Left cardiac atrium (tissue), 4 donors: ENCODE measurements at regions not wholly inside any gene's neighbourhood (a gene's known extent, or its start where the extent isn't known, plus 50 kb on each side); places are given as distances from the start of the nearest gene placed in this dataset.
"Not testable (repeated sequence)": the region's sequence is repeated elsewhere in the genome, so short reads cannot be mapped to it uniquely, and the experiment has no call there.

ENCODE experiments used
- ATAC-seq, 2 donors: fragments of 200-7000 bp; cut with Tn5 transposase; one replicate each; pipeline ENCODE4 v1.9.1; 2020; ENCODE audit warnings: mild to moderate bottlenecking in 2 of 2, moderate library complexity in 2 of 2
- DNase-seq: peaks from one replicate; pipeline ENCODE4 v3.0.0-alpha.2; 2020
- intact Hi-C, 2 donors: fragments of 100-400 bp; cut with DNase I; formaldehyde crosslinking; loops; one replicate each; pipeline versions ENCODE4 v1.14.1 to v1.15.1; 2022 to 2023
- donor health status: DM: no; HTN: yes; CAD: no.
- donor health status: DM: no; HTN: yes; CAD: no; lungs with severe emphysema.
- donor health status: DM: yes; HTN: yes; CAD: no.
- donor health status: Dilated cardiomyopathy.

DNA sequence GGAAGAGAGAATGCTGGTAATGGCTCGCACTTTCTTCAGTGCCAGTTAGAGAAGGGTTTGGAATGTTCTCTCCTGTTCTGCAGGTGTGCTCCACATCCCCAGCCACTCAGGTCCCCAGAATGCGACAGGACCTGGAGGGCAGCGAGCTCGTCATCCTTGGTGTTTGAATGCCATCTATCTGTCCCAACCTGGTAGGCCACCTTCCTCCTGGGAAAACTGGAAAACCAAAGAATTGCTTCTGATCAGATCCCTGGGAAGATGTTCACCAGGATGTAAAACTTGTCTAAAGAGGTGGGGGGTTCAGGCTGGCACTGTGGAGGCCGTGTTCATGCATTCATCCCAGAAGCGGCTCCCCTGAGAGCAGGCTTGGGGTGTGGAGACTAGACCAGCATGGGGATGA is 379.5 kb downstream of the GLRX3 start:
- intact Hi-C loops, result no loop called here
- ATAC-seq (no peak), DNase-seq (no peak)

DNA sequence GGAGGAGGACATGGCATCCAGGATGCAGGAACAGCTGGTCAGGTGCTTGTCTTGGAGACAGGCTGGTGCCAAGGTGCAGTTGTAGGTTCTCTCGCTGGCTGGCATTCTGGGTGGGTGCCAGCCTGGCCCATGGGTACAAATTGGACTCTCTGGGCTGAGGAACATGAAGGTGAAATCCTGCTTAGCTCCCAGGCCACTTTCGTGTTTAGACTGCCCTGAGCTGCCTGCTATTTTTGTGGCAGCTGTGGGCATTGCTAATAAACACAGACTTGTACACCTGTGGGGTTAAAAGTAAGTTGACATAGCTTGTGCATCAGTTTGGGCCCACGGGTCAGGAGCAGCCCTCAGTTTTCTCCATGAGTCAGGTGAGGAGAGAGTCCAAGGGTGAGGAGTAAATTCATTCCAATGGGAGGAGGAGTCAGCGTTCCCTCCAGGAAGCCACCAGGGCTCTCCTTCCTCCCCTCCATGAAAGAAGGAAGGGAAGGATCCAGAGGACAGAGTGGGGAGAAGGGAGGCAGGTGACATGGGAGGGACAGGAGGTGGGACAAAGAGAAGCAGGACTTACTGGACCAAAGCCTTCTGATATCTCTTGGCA is 380.0 kb downstream of the GLRX3 start:
- intact Hi-C loops, result no loop called here
- no peak for DNase-seq
- no peak for ATAC-seq

DNA sequence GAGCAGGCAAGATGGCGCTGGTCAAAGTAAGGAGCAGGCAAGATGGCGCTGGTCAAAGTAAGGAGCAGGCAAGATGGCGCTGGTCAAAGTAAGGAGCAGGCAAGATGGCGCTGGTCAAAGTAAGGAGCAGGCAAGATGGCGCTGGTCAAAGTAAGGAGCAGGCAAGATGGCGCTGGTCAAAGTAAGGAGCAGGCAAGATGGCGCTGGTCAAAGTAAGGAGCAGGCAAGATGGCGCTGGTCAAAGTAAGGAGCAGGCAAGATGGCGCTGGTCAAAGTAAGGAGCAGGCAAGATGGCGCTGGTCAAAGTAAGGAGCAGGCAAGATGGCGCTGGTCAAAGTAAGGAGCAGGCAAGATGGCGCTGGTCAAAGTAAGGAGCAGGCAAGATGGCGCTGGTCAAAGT is 382.7 kb downstream of the GLRX3 start:
- intact Hi-C loops, DNase-seq, ATAC-seq: not testable (repeated sequence)

DNA sequence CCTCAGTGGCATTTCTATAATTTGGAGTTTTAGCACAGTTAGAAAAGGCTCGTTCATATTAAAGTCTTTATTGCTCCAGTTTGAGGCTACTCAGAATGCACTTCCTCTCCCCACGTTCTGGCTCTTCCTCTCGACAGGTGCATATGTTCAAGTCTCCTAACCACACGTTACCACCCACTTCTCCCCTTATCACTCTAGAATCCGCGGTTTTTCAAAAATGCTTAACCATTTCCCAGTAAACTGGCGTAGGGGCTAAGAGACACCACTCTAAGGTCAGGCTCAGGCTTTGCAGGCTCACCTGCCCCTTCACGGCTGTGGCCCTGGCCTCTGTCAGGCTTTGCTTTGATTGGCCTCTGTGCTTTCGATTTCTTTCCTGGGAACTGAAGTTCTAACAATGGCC is 383.6 kb downstream of the GLRX3 start:
- no peak for ATAC-seq
- intact Hi-C loops, result no loop called here

DNA sequence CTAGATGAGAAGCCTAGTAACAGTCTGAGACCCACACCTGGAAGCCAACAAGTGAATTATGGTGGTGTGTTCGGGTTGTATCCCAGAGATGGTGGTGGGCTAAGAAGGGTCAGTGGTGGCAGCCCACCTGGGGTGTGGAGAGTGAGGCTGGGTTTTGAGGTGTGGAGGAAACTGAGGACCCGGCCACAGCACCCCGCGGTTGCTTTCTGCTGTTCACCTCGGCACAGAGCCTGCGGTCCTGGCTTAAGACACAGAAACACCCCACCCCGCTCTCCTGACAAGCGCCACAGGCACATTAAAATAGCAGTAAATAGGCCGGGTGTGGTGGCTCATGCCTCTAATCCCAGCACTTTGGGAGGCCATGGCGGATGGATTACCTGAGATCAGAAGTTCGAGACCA is 395.1 kb downstream of the GLRX3 start:
- DNase-seq (no peak), ATAC-seq (no peak)
- intact Hi-C loops, result no loop called here

More for the DNA sequence above, 383.6 kb downstream of the GLRX3 start:
- DNase-seq, result no peak

DNA sequence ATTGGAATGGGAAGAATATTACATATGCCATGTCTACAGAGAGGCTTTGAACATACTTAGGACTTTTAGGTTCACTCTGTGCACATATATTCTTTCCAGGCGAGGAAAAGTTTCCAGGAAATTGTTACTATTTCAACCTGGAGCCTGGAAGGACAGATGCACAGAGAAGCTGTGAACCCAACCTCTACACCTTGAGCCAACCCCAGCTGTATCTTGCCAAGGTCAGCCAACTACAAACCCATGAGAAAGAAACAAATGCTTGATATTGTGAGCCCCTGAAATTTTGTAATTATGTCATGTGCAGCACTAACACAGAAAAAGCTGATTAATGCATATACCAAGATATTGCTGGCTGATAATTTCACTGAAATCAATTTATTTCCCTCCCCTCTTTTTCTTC is 404.9 kb downstream of the GLRX3 start:
- DNase-seq, result no peak
- intact Hi-C loops, result no loop called here
- ATAC-seq, result no peak

DNA sequence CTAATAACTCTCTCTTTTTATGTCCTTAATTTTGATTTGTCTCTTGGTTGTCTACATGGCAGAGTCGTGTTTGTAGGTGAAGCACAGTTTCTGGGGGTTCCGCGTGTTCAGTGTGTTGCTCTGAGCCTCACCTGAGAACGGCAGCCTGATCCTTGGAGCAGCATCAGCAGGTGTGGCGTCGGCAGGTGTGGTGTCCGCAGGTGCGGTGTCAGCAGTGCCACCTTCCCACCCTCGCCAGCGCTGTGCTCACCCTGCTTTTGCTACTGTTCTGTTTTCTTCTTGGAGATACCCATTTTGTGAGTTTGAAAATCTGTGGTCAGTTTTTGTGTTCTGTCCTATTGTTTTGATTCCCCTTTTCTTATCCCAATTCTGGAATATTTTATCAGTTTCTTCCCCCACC is 406.6 kb downstream of the GLRX3 start:
- intact Hi-C loops, result no loop called here
- ATAC-seq (no peak), DNase-seq (no peak)

DNA sequence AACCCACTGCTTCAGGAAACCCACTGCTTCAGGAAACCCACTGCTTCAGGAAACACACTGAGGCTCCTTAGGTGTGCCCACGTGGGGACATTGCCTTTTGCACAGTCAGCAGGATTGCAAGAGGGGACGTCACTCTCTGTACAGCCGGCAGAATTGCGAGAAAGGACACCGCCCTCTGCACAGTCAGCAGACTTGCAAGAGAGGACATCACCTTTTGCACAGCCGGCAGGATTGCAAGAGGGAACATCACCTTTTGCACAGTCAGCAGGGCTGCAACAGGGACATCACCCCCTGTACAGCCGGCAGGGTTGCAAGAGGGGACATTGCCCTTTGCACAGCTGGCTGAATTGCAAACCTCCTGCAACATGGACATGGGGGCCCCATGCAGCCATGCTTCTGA is 407.6 kb downstream of the GLRX3 start:
- intact Hi-C loops, result no loop called here
- ATAC-seq (no peak), DNase-seq (no peak)

DNA sequence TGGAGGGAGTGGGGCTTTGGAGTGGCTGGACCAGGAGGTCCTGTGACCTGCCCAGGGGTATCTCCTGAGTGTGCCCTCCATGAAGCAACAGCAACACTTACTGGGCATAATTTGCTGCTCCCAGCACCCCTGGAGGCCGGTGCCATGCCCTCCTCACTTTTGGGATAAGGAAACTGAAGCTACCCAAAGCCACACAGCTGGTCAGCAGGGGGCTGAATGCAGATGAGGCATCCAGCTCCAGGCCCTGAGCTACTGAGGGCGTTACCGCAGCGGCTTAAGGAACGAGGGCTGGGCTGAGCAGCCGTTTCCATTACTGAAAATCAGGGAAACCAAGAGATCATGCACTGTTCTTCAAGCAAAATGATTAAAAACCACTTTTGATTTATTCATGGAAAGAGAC is 408.9 kb downstream of the GLRX3 start:
- no peak for ATAC-seq
- no peak for DNase-seq
- intact Hi-C loops, result no loop called here

DNA sequence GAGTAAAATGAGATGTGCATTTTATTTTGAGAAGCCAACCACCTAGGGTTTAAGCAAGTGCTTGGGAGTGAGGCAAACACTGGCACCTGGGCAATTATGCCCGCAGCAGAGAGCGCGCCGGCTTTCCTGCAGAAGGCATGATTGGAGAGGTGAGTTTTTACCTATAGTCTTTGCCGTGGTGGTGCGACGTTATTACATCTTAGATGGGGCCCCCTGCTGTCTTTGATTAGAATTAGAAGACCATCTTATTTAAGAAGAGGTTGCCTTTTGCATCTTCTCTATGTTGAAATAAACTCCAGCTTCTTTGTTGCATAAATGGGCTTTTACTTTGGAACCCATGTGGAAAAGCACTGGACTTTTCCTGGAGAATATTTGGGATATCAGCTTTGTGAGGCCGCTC is 409.5 kb downstream of the GLRX3 start:
- ATAC-seq (no peak), DNase-seq (no peak)
- intact Hi-C loops, result no loop called here

DNA sequence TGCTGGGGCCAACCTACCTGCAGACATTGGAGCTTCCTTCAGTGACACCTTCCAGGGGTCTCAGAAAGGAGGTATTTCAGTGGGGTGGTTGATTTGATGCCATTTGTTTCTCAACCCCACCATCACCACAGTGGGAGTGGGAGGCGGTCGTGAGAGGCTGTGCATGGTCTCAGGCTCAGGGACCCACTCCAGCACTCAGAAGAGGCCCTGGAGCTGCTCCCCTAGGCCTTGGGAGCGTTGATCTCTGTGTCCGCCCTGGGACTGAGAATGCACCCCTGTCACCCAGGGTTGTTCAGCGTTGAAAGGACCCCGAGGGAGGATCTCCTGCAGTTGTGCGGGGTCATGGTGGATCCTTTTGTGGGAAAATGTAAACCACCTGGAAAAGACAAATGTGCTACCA is 410.6 kb downstream of the GLRX3 start:
- DNase-seq (no peak), ATAC-seq (no peak)
- intact Hi-C loops, result no loop called here

DNA sequence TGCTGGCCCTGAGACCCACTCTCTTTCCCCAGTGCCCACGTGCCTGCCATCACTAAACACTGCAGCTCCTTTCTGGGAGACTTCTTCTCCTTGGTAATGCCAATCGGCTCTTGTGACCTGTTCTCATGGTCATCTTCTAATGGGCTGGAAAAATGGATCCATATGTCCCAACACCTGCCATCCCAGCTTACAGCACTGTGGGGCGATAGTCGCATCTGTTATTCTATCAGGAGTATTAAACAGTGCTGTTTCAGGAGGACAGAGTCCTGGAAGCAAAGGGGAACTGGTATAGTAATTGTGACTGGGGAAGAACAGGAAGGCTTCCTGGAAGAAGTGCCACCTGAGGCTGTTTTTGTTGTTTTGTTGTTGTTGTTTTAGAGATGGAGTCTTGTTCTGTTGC is 411.2 kb downstream of the GLRX3 start:
- ATAC-seq (no peak), DNase-seq (no peak)
- intact Hi-C loops, result no loop called here

DNA sequence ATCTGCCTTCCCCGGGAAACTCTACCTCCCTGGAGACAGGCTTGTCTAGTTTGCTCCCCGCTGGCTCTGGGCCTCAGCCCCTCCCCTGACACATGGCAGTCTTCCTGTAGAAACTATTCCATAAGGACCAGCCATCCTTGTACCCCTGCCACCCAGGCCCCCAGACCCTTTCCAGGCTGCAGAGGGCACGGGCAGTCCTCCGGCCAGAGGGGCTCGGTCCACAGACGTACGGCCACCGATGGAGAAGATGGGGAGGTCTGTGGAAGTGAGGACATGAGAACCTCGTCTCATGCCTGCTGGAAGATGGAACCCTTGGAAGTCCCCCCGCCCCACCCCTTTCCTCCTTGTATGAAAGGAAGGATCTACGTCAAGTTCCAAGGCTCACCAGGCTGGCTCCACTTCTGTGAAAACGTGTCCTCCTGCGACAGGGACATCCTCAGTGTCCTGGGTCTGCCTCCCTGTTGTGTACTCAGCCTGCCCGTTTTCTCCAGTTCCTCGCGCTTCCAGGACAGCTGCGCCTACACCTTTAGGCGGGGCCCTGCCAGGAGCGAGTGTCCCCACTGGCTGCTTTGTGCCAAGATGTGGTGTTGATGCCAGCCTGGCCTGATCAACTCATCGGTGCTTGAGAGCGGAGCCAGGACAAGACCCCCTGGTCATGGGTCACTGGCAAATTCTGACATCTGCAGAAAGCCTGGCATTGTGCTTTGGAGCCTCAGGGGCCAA is 414.9 kb downstream of the GLRX3 start:
- intact Hi-C loops, result no loop called here
- DNase-seq (no peak), ATAC-seq (no peak)

DNA sequence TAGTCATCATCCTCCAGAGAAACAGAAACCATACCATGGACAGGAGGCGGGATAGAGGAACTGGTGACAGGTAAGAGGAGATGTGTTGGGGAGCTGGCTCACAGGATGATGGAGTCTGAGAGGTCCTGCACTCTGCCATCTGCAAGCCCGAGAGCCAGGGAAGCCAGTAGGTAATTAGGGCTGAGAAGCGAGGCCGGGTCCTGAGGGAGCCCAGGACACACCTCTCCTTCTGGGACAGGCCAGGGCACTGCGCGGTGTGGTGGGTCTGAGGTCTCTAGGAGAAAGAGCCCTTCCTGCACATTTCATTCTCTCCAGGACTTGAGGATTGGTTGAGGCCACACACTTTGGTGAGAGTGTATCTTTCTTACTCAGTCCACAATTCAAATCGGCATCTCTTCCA is 415.5 kb downstream of the GLRX3 start:
- intact Hi-C loops, result no loop called here
- ATAC-seq, result no peak
- no peak for DNase-seq

DNA sequence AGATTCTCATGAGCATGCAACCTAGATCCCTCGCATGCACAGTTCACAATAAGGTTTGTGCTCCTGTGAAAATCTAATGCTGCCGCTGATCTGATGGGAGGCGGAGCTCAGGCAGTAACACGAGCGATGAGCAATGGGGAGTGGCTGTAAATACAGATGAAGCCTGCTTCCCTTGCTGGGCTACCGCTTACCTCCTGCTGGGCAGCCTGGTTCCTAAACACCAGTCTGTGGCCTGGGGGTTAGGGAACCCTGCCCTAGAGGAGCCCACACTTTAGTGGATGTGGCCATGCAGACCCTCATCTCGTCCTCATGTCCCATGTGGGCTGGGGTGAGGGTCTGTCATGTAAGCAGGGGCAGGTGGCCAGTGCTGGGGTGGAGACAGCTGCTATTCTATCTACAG is 417.6 kb downstream of the GLRX3 start:
- intact Hi-C loops, result no loop called here
- no peak for DNase-seq
- no peak for ATAC-seq

DNA sequence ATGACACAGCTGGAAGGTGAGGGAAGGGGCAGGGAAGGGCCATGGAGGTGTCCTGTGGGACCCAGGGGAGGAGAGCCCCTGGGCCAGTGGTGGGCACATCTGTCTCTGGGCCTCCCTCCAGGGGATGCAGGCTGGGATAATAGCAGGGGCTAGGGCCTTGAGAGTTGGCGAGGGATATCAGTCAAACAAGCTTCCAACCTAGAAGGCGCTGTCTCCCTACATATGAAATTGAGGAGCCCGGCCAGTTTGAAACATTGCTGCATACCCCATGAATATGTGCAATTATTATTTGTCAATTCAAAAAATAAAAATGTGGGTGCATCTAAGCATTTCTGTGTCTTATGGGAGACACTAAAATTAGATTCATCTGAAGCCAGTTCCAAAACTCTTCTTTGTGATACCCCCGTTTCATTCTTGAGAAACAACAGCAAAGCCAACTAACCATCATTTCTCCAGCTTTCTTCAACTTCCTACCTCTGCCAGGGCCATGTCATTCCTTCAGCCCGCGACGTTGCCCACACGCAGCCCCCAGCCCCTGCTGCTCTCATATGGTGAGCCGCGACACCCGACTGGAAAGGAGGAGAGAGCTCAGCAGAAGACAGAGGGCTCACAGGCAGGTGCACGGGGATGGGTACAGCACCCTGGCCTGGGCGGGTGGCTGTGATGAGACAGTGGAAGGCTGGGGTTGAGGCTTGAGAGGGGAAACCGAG is 418.7 kb downstream of the GLRX3 start:
- ATAC-seq, result no peak
- DNase-seq, result no peak
- intact Hi-C loops, result no loop called here

DNA sequence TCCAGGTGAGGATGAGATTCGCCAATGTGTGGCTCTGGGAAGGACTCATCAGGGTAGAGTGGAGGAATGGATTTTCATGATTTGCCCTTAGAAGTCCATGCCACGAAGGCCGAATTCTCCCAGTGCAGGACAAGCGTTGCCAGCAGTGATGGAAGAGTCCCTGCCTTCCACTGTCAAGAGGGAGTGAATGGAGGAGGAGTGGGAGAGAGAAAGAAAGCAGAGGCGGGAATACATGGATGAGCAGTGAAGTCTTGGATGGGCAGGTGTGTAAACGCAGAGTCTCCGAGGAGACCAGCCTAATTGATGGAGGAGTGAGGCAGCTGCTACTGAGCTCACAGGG is 419.2 kb downstream of the GLRX3 start:
- intact Hi-C loops, result no loop called here
- ATAC-seq (no peak), DNase-seq (no peak)

DNA sequence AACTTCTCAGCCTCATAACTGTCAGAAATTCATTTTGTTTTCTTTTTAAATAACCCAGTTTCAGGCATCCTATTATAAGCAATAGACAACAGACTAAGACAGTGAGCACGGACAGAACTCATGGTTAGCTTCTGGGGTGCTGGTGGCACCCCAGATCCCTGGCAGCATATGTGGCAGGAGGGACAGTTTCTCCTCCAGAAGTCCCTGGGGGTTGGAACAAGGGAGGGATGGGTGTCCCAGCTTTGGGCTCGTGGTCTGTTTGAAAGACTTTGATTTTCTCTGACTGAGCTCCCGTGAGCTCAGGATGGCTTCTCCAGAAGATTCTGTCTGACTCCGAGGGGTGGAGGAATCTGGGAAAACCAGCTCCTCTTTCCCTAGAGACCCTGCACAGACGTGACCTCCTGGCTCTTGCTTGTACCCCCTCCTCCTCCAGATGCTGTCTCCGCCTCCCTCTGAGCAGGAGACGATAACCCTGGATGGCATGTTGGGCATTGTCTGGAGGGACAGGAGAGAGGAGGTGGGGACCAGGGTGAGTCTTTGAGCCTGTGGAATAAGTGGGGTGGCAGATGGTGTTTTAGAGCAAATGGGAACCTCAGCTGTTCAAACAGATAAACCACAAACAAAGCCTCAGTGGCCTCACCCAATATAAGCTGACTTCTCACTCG is 421.1 kb downstream of the GLRX3 start:
- DNase-seq (no peak), ATAC-seq (no peak)
- intact Hi-C loops, result no loop called here

DNA sequence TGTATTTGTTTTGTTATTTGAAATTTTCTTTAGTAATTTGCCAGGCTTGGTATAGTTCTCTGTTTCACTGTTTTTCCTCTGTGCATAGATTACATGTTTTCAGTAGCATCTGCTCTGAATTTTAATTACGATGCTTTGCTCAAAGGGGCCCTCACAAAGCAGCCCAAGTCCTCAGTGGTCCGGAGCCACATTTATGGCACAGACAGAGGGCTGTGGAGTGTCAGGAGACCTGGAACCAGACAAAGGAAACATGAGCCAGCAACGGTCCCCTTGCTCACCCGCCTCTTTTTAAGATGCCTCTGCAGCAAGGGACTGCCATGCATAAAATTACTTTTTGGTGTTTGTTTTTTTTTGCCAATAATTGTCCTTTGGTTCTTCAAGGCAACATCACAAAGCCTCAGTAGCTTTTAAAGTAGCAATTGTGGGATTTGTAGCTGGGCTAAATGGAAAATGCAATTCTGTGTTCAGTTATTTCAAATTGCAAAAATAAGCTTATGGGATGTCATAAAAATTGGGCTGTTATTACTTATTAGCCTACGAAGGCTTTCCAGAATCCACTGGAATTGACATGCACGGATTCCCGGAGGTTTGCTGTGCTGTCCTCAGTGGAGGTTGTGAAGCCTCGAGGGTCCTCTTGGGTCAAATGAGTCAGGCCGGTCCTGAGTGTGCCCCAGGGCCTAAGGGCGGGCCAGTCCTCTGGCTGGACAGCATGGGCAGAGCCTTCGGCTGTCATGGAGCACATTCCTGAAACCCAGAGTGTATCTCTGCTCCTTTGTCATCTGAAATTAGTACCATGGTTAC is 422.8 kb downstream of the GLRX3 start:
- intact Hi-C loops, result no loop called here
- no peak for DNase-seq
- ATAC-seq, result no peak

DNA sequence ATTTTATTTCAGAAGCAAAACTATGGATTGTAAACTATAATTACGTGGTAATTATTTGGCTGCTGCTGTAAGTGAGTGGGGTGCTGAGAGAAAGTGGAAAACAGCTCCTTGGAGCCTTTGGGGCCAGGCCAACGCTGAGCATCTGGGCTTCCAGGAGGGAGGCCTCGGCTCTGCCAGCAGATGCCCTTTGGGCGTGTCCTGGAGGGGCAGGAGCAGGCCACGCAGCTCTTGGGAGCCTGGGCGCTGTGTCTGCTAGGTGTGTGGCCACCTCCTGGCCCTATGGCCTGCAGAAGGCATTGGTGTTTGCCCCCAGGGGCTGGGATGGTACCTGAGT is 423.3 kb downstream of the GLRX3 start:
- intact Hi-C loops, result no loop called here
- DNase-seq (no peak), ATAC-seq (no peak)
